ENCODE measurements at regions not wholly inside any gene's neighbourhood (a gene's known extent, or its start where the extent isn't known, plus 50 kb on each side); places are given as distances from the start of the nearest gene placed in this dataset.

- ATAC-seq (no peak), DNase-seq (peak in 2 of 4 donors; percentile 73 to 83)
Measured at GRCh38 chr16:86127366-86127765, 228.4 kb downstream of the IRF8 start.

DNA sequence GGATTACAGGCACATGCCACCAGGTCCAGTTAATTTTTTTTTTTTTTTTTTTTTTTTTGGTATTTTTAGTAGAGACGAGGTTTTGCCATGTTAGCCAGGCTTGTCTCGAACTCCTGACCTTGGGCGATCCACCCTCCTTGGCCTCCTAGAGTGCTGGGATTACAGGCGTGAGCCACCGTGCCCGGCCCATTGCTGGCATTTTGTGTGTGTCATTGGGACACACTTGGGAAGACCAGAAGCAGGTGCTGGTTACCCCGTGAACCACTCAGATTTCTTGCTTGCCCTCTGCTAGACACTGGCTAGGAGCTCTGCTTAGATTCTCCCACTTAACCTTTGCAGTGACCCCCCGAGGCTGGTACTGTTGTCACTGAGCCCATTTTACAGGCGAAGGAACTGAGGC lies 229.3 kb downstream of the IRF8 start:
- Histone ChIP-seq H3K27me3 (peaks cover 0 to 22% of the 10 kb centered on the region in 2 donors), H3K27ac (no peak overlapping the region), H3K4me3 (no peak overlapping the region), H3K36me3 (no peaks in the 10 kb centered on the region), H3K4me1 (no peaks in the 10 kb centered on the region), H3K9me3 (no peaks in the 10 kb centered on the region)
- no peak for TF ChIP-seq CTCF (IDR thresholded peaks at IDR 0.05)
- intact Hi-C loops (cut with DNase I): no loop called here
- no peak for DNase-seq
- no peak for ATAC-seq

More at GRCh38 chr16:86127366-86127765, 228.4 kb downstream of the IRF8 start:
- intact Hi-C loops (cut with DNase I): no loop called here
- Histone ChIP-seq H3K27ac (no peak overlapping the region), H3K27me3 (peaks cover 0 to 31% of the 10 kb centered on the region in 2 donors), H3K9me3 (no peaks in the 10 kb centered on the region), H3K36me3 (no peaks in the 10 kb centered on the region), H3K4me1 (no peaks in the 10 kb centered on the region), H3K4me3 (no peak overlapping the region)
- no peak for TF ChIP-seq CTCF (IDR thresholded peaks at IDR 0.05)

DNA sequence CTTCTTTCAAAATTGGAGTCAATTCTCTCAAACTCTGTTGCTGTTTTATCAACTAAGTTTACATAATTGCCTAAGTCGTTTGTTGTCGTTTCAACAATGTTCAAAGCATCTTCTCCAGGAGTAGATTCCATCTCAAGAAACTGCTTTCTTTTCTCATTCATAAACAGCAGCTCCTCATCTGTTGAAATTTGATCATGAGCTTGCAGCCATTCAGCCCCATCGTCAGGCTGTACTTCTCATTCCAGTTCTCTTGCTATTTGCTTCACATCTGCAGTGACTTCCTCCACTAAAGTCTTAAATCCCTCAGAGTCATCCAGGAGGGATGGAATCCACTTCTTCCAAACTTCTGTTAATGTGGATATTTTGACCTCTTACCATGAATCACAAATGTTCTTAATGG lies 230.6 kb downstream of the IRF8 start:
- intact Hi-C loops (cut with DNase I): no loop called here
- DNase-seq: no peak

DNA sequence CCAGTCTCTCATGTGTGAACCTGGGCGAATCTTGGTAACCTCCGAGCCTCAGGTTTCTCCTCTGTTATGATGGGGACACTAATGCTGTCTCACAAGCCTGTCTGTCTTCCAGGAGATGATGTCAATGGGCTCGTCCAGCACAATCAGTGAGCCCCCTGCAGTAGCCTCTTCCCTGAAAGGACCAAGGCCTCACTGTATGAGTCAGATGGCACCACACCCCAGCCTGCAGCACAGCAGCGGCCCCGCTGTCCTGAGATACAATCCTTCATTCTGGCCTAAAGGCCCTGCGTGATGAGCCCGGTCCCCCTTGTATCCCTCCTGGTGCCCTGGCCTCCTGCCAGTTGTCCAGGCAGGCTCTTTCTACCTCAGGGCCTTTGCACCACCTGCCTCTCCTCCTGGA lies 234.4 kb downstream of the IRF8 start:
- intact Hi-C loops (cut with DNase I): no loop called here
- Histone ChIP-seq H3K4me3 (no peak overlapping the region), H3K9me3 (no peaks in the 10 kb centered on the region), H3K4me1 (no peaks in the 10 kb centered on the region), H3K27me3 (no peaks in the 10 kb centered on the region), H3K36me3 (no peaks in the 10 kb centered on the region), H3K27ac (no peak overlapping the region)
- ATAC-seq: no peak
- no peak for DNase-seq
- TF ChIP-seq CTCF (IDR thresholded peaks at IDR 0.05): no peak

More for the DNA sequence above, 230.6 kb downstream of the IRF8 start:
- Histone ChIP-seq H3K4me3 (no peak overlapping the region), H3K4me1 (no peaks in the 10 kb centered on the region), H3K27me3 (peaks cover 0 to 9% of the 10 kb centered on the region in 2 donors), H3K36me3 (no peaks in the 10 kb centered on the region), H3K9me3 (no peaks in the 10 kb centered on the region), H3K27ac (no peak overlapping the region)
- ATAC-seq: no peak
- TF ChIP-seq CTCF (IDR thresholded peaks at IDR 0.05): no peak

- no peaks in the 10 kb centered on the region for H3K27me3 ChIP-seq
- no peak overlapping the region for H3K27ac ChIP-seq
- H3K4me3 ChIP-seq: no peak overlapping the region
- no peak for ATAC-seq
- no peak for TF ChIP-seq CTCF (IDR thresholded peaks at IDR 0.05)
- no peaks in the 10 kb centered on the region for H3K9me3 ChIP-seq
- intact Hi-C loops (cut with DNase I): no loop called here
- H3K4me1 ChIP-seq: no peaks in the 10 kb centered on the region
- no peak for DNase-seq
- H3K36me3 ChIP-seq: no peaks in the 10 kb centered on the region
Measured at GRCh38 chr16:86133847-86134375, 234.9 kb downstream of the IRF8 start.
